ENCODE measurements at regions not wholly inside any gene's neighbourhood (a gene's known extent, or its start where the extent isn't known, plus 50 kb on each side); places are given as distances from the start of the nearest gene placed in this dataset.

GRCh38 chr14:27750114-27750513 is 1016.5 kb upstream of the FOXG1 start:
- TF ChIP-seq CTCF (IDR thresholded peaks at IDR 0.05): no peak
- TF ChIP-seq EP300 (IDR thresholded peaks at IDR 0.05): no peak
- TF ChIP-seq POLR2A (IDR thresholded peaks at IDR 0.05): no peak

Measured in gastroesophageal sphincter (tissue), 3 donors.